Amniotic stem cell (primary cell): ENCODE measurements at regions not wholly inside any gene's neighbourhood (a gene's known extent, or its start where the extent isn't known, plus 50 kb on each side); places are given as distances from the start of the nearest gene placed in this dataset.

Source experiments
- DNase-seq: peaks from one replicate; lab custom pipeline; 2025; lab: John Stamatoyannopoulos, UW

DNA sequence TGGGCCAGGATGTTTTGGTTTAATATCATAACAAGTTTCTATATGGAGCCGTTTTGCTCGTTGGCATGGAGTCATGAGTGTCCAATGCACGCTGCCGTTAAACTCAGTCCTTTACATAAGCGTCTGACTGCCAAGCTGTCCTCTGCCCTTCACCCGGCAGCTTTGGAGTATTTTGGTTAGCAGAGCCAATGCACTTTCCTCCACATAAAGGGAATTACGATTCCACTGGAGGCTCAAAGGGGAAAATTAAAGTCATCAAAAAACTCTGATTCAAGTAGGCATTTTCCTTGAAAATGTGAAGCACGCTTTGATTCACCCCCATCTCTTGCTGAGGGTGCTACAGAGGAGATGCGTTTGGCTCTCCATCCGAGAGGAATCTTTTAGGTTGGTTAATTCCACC, 144.4 kb upstream of the ARGLU1 start:
- no peak for DNase-seq

GRCh38 chr13:106710266-106710665, 142.3 kb upstream of the ARGLU1 start:
- no peak for DNase-seq

DNA sequence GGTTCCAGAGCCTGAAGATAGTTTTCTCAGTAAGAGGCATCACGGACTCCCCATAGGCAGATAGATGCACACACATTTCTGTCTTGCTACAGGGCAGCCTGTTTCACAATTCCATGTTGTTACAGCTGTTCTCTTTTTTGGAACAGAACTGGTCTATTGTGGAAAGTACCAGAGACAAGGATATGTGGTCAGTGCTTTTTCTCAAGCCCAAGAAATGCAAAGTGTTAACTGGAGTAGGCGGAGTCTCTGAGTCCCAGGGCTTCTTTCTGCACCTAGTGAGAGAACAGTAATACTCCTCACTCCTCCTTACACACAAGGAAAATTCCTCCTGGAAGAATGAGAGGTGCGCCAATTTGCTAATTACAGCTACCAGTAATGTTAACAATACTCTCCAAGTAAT, 141.6 kb upstream of the ARGLU1 start:
- DNase-seq, result no peak

GRCh38 chr13:106702505-106702904, 134.6 kb upstream of the ARGLU1 start:
- no peak for DNase-seq

GRCh38 chr13:106701771-106702341, 133.9 kb upstream of the ARGLU1 start:
- no peak for DNase-seq

- no peak for DNase-seq
Measured at GRCh38 chr13:106700439-106700838, 132.5 kb upstream of the ARGLU1 start.

DNA sequence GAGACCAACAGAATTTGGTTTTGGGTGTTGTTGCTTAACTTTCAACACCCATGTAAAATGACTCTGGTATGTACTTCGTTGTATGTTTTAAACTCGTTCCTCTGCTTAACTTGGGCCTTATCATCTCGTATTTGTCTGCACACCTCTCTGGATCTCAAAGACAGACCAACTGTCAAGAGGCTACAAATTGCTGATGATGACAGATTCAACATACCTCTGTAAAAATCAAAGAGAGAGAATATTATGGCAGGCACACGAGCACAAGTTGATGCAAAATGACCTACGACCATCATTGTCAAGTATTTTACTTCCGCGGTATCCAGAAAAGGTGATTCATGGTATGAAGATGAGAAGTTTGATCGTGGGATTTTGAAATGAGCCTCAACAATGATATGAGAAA, 132.1 kb upstream of the ARGLU1 start:
- no peak for DNase-seq

GRCh38 chr13:106699311-106699710, 131.4 kb upstream of the ARGLU1 start:
- DNase-seq, result no peak

- DNase-seq, result no peak
Measured at GRCh38 chr13:106696719-106697118, 128.8 kb upstream of the ARGLU1 start.

DNA sequence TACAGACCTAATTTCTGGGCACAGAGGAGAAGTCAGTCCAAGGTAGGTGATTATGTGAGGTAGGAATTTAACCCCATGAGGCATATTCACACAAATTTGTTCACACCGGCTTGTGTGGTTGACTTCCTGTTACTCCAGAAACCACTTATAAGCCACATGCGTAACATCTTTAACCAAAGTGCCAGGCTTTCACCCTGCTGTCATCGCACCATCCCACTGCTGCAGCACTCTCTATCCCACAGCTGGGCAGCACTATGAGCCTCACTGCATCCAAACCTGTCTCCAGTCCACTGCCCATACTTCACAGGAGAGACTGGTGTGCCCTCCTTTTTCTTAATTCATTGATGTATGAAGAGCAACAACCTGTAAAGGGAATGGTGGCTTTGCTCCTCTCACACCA, 128.2 kb upstream of the ARGLU1 start:
- no peak for DNase-seq

GRCh38 chr13:106695139-106695538, 127.2 kb upstream of the ARGLU1 start:
- DNase-seq, result no peak

GRCh38 chr13:106691861-106692260, 123.9 kb upstream of the ARGLU1 start:
- DNase-seq, result no peak

DNA sequence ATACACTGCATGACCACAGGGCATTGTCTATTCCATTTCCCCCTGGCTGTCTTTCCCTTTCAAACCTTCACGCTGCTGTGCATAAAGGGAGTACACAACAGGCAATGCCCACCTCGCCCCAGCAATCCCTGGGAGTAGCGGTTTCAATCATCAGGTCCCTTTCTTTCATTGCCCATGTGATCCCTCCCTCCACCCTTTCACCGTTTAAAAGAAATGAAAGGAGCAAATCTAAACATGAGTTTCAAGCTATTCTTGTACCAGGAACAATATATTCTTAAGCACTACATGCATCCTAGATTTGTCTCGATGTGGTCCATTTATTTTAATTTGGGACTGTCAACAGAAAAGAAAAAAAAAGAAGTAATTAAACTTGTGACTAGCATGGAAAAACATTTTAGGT, 123.4 kb upstream of the ARGLU1 start:
- no peak for DNase-seq

DNA sequence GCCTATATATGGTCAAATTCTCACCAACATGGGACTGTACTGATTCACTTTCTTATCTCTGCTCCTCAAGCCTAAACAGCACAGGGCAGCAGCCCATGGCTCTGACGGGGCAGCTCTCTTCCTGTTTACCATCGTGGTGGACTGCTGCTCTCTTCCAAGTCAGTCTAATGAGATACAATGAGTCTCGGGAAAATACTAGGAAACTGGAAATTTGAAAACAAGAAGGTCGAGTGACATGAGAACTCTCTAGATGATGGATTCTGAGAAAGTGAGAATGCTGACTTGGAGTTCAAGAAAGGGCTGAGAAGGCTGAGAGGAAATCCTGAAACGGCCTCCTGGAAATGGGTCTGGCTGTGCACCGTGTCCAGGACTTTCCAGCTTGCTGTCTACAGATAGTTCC, 122.8 kb upstream of the ARGLU1 start:
- DNase-seq, result no peak

GRCh38 chr13:106689906-106690305, 122.0 kb upstream of the ARGLU1 start:
- no peak for DNase-seq

- no peak for DNase-seq
Measured at GRCh38 chr13:106688940-106689339, 121.0 kb upstream of the ARGLU1 start.

- no peak for DNase-seq
Measured at GRCh38 chr13:106686163-106686562, 118.2 kb upstream of the ARGLU1 start.

GRCh38 chr13:106685143-106685542, 117.2 kb upstream of the ARGLU1 start:
- DNase-seq, result no peak

GRCh38 chr13:106683918-106684317, 116.0 kb upstream of the ARGLU1 start:
- no peak for DNase-seq

DNA sequence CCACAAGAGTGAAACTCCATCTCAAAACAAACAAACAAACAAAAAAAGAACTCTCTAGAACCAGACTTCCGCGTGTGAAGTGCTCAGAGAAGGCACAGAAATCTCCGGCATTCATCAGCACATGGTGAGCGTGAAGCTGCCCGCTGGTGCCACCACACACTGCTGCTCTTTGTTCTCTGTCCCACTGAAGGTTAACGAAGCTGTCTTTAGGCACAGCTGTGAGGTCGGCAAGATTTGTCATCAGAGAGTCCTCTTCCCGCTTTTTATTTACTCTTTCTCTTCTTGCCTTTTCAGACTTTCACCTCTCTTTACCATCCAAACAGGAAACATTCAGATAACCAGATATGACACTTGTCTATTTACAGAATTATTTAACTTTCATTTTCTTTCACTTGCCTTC, 115.2 kb upstream of the ARGLU1 start:
- DNase-seq, result no peak

GRCh38 chr13:106681997-106682396, 114.1 kb upstream of the ARGLU1 start:
- no peak for DNase-seq

- no peak for DNase-seq
Measured at GRCh38 chr13:106681536-106681935, 113.6 kb upstream of the ARGLU1 start.

DNA sequence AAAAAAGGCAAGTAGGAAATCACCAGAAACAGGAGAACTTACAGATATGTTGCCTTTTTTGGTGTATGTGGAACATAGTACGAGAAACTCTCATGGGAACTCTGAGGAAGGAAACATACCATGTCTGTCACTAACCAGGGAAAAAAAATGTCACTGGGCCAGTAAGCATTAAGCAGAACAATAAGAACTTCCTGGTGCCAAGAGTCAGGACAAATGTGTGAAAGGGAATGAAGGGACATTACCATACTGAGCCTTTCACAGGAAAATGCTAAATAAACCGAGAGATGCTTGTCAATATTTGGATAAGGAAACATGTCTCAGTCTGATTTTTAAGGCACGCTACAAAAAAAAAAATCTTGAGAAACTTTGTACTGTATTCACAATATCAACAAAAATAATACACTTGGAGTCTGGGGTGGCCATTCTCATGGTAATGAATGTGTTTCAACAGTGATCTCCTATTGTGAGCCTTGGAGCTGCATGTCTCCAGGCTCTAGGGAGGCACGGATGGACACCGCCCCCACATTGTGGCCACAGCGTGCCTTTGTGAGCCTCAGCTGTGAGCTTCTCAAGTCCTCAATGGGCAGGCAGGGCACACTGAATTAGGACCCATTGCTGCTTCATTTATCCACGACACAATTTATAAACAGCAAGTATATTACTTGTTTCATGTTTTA, 113.0 kb upstream of the ARGLU1 start:
- DNase-seq, result no peak
